ENCODE measurements at regions not wholly inside any gene's neighbourhood (a gene's known extent, or its start where the extent isn't known, plus 50 kb on each side); places are given as distances from the start of the nearest gene placed in this dataset.

GRCh38 chr2:144099340-144099739, 420.6 kb downstream of the ZEB2 start:
- WGBS, result 70% methylated on average over 4 of the region's 4 CpGs
- no peak overlapping the region for H3K27ac ChIP-seq
- TF ChIP-seq, protein P1, sequence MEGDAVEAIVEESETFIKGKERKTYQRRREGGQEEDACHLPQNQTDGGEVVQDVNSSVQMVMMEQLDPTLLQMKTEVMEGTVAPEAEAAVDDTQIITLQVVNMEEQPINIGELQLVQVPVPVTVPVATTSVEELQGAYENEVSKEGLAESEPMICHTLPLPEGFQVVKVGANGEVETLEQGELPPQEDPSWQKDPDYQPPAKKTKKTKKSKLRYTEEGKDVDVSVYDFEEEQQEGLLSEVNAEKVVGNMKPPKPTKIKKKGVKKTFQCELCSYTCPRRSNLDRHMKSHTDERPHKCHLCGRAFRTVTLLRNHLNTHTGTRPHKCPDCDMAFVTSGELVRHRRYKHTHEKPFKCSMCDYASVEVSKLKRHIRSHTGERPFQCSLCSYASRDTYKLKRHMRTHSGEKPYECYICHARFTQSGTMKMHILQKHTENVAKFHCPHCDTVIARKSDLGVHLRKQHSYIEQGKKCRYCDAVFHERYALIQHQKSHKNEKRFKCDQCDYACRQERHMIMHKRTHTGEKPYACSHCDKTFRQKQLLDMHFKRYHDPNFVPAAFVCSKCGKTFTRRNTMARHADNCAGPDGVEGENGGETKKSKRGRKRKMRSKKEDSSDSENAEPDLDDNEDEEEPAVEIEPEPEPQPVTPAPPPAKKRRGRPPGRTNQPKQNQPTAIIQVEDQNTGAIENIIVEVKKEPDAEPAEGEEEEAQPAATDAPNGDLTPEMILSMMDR (IDR thresholded peaks at IDR 0.05), result no peak
- TF ChIP-seq POLR2AphosphoS5 (IDR thresholded peaks at IDR 0.05) (no peak), POLR2A (IDR thresholded peaks at IDR 0.05) (no peak)

GRCh38 chr2:144097440-144098225, 422.3 kb downstream of the ZEB2 start:
- no peak for DNase-seq (ENCODE audit: low spot score)

More at GRCh38 chr2:144099340-144099739, 420.6 kb downstream of the ZEB2 start:
- Histone ChIP-seq H3K4me1 (replicated peaks) (no peaks in the 10 kb centered on the region), H3K36me3 (no peaks in the 10 kb centered on the region), H3K27me3 (replicated peaks; ENCODE audit: insufficient read depth) (no peaks in the 10 kb centered on the region), H3K9me3 (no peaks in the 10 kb centered on the region), H3K4me3 (no peak overlapping the region)
- intact Hi-C loops (cut with DNase I), result no loop called here
- no peak for DNase-seq (ENCODE audit: low spot score)

DNA sequence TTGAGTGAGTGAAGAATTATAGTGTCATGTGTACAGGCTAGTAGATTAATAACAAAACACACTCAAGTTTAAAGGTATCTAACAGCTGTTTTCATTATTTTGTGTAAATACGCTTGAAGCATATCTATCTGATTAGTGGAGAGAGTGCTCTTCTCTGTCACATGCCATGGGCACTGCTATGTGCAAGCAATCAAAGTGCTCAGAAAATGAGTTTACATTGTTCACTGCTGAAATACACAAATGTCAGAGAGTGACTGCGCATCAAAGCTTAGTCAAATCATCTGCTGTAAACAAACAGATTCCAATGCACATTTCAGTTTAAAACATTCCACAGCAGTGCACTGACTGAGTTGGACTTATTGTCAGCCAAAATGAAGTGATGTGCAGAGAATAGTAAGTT, 423.4 kb downstream of the ZEB2 start:
- WGBS, result 79% methylated on average over 2 of the region's 2 CpGs
- TF ChIP-seq, protein P1 (IDR thresholded peaks at IDR 0.05), result no peak
- TF ChIP-seq POLR2AphosphoS5 (IDR thresholded peaks at IDR 0.05), result no peak
- TF ChIP-seq POLR2A (IDR thresholded peaks at IDR 0.05), result no peak
- no peaks in the 10 kb centered on the region for H3K9me3 ChIP-seq
- intact Hi-C loops (cut with DNase I), result no loop called here
- H3K27ac ChIP-seq, result no peak overlapping the region
- DNase-seq (ENCODE audit: low spot score), result no peak
- H3K27me3 ChIP-seq (replicated peaks; ENCODE audit: insufficient read depth), result no peaks in the 10 kb centered on the region
- H3K36me3 ChIP-seq, result no peaks in the 10 kb centered on the region
- H3K4me3 ChIP-seq, result no peak overlapping the region
- H3K4me1 ChIP-seq (replicated peaks), result no peaks in the 10 kb centered on the region

More at GRCh38 chr2:144097440-144098225, 422.3 kb downstream of the ZEB2 start:
- H3K27ac ChIP-seq, result no peak overlapping the region
- H3K4me1 ChIP-seq (replicated peaks), result no peaks in the 10 kb centered on the region
- H3K4me3 ChIP-seq, result no peak overlapping the region
- WGBS, result 91% methylated on average over 6 of the region's 6 CpGs
- TF ChIP-seq POLR2A (IDR thresholded peaks at IDR 0.05) (no peak), POLR2AphosphoS5 (IDR thresholded peaks at IDR 0.05) (no peak)
- TF ChIP-seq, protein P1 (IDR thresholded peaks at IDR 0.05), result no peak
- intact Hi-C loops (cut with DNase I), result no loop called here
- H3K36me3 ChIP-seq, result no peaks in the 10 kb centered on the region
- no peaks in the 10 kb centered on the region for H3K9me3 ChIP-seq
- no peaks in the 10 kb centered on the region for H3K27me3 ChIP-seq (replicated peaks; ENCODE audit: insufficient read depth)

DNA sequence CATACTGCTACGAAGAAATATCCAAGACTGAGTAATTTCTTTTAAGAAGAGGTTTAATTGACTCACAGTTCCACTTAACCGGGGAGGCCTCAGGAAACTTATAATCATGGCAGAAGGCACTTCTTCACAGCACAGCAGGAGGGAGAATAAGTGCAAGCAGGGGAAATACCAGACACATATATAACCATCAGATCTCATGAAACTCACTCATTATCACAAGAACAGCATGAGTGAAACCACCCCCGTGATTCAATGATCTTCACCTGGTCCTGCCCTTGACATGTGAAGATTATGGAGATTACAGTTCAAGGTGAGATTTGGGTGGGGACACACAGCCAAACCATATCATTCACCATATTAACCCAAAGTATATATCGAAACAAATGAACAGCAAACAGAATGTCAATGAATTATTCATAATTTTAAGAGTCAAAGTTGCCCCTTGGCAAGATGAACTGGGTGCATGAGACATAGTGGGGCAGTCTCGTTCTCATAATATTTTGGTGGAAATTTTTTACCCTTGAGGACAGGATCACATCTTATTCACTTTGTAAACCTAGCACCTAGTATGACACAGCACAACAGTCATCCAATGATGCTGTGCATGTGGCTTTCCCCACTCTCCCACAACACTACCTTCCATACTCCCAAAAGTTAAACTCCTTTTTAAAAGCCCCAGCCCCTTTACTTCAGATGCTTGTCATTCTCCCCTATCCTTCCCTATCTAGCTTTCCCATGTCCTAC, 425.3 kb downstream of the ZEB2 start:
- no peak overlapping the region for H3K27ac ChIP-seq
- H3K27me3 ChIP-seq (replicated peaks; ENCODE audit: insufficient read depth), result no peaks in the 10 kb centered on the region
- no peak overlapping the region for H3K4me3 ChIP-seq
- no peaks in the 10 kb centered on the region for H3K4me1 ChIP-seq (replicated peaks)
- H3K9me3 ChIP-seq, result no peaks in the 10 kb centered on the region
- WGBS, result 98% methylated on average over 5 of the region's 5 CpGs
- intact Hi-C loops (cut with DNase I), result no loop called here
- DNase-seq (ENCODE audit: low spot score), result no peak
- H3K36me3 ChIP-seq, result no peaks in the 10 kb centered on the region
- TF ChIP-seq POLR2AphosphoS5 (IDR thresholded peaks at IDR 0.05) (no peak), POLR2A (IDR thresholded peaks at IDR 0.05) (no peak)
- TF ChIP-seq, protein P1 (IDR thresholded peaks at IDR 0.05), result no peak
